HG03558 (cell line): ENCODE measurements at regions not wholly inside any gene's neighbourhood (a gene's known extent, or its start where the extent isn't known, plus 50 kb on each side); places are given as distances from the start of the nearest gene placed in this dataset.
"Not testable (repeated sequence)": the region's sequence is repeated elsewhere in the genome, so short reads cannot be mapped to it uniquely, and the experiment has no call there.

Source experiments
- ATAC-seq: cut with Tn5 transposase; IDR thresholded peaks from one replicate; pipeline ENCODE4 v1.9.1; 2021; ENCODE audit warnings: moderate number of reproducible peaks; ENCODE audit not compliant: unreplicated experiment; ENCODE audit errors: extremely low read depth

DNA sequence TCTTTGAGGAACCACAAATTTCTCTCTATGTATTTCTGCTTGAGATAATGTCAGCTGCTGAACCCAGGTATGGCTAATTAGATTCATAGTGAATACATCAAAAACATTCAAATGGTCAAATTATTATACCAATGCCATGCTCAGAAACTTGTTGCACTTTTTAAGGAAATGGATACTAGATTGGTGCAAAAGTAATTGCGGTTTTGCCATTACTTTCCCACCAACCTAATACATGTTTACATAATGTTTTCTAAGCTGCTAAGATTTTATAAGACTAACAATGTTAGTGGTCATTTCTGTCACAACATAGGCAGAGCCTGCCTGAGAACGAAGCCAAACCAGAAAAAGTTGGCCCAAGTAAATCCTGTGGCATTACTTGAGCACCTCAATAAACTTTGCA is 568.2 kb upstream of the LRATD1 start:
- ATAC-seq = no peak

DNA sequence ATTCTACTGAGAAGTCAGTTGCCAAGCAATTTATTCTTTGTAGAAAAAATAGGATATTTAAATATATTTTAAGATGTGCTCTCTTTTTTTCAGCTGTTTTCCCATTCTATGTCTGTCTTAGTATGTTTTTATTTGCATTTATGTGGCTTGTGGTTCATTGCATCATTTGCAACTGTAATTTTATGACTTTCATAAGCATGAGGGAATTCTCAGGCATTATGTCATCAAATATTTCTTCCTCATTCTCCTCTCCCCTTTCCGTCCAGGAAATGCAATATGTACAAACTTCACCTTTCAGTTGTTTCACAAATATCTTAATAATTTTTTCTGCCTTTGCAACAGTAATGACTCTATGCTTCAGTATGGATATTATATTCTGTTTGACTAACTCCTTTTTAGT is 560.2 kb upstream of the LRATD1 start:
- ATAC-seq = no peak

DNA sequence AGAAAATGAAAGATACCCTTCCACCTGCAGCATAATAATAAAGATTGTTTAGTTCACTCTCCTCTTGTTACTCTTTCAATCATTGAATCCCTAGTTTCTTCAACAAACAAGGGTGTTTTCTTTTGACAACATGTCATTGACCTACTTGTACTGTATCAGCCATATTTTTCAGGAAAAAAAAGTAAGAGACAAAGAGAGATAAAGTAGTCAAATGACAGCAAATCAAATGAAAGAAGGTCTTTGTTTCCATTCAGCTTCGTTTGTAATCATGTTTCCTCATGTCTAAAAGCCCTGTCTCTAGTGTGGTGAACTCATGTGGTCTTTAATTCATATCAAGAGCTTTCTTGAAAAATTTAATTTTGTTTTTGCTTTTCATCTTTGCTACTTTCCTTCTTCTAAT is 557.8 kb upstream of the LRATD1 start:
- ATAC-seq = no peak

DNA sequence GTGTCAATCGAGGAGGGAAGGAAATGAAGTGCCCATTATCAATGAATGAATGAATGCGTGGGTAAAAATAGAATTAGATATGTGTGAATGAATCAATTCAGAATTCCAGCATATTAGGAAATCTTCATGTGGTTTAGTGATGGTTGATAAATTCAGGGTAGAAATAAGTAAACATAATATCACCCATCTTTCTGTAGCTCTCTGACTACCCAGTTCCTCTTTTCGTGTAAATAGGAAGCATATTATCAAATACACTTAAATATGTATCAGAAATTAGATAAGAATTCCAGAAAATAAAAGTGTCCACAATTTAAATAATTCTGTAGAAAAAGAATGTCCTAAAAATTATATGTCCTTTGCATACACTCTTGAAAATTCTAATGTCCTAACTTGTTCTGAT is 552.9 kb upstream of the LRATD1 start:
- ATAC-seq = no peak

DNA sequence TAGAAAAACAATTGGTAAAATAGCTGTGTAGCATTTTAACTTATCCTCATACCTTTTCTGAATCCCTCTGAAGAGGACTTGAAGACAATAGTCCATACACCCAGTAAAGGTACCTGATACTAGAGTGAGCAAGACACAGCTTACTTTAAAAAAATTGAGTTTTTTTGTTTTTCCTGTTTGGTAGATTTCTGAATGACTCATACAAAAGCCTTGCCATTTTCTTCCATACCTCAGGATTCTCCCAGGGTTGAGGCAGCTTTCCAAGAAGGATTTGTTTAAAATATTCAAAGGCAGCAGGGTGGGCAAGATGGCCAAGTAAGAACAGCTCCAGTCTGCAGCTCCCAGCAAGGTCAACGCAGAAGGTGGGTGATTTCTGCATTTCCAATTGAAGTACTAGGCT is 551.0 kb upstream of the LRATD1 start:
- ATAC-seq = no peak

DNA sequence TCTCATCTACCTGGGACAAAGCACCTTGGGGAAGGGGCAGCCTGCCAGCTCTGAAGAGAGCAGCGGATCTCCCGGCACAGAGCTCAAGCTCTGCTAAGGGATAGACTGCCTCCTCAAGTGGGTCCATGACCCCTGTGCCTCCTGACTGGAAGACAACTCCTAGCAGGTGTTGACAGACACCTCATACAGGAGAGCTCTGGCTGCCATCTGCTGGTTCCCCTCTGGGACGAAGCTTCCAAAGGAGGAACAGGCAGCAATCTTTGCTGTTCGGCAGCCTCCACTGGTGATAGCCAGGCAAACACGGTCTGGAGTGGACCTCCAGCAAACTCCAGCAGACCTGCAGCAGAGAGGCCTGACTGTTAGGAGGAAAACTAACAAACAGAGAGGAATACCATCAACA is 549.9 kb upstream of the LRATD1 start:
- ATAC-seq = no peak

DNA sequence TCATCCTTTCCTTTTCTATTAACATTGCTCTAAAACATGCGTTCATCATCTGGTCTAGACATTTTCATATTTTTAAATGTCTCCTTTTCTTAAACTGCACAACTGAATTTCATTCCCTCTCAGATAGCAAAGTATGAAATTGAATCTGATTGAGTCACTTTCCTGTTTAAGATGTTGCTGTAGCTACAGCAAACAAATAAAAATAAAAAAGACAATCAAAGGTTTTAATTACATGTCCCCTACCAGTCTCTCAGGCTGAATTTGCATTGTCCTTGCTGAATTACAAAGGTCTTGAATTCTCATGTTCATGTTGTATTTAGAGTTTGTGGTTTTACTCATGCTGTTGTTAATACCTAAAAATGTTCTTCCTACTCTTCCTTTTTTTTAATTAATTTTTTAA is 537.9 kb upstream of the LRATD1 start:
- no peak for ATAC-seq

DNA sequence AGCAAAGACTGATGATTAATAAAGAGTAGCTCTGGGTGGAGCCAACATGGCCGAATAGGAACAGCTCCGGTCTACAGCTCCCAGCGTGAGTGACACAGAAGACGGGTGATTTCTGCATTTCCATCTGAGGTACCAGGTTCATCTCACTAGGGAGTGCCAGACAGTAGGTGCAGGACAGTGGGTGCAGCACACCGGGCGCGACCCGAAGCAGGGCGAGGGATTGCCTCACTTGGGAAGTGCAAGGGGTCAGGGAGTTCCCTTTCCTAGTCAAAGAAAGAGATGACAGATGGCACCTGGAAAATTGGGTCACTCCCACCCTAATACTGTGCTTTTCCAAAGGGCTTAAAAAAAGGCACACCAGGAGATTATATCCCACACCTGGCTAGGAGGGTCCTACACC is 533.4 kb upstream of the LRATD1 start:
- ATAC-seq = not testable (repeated sequence)

DNA sequence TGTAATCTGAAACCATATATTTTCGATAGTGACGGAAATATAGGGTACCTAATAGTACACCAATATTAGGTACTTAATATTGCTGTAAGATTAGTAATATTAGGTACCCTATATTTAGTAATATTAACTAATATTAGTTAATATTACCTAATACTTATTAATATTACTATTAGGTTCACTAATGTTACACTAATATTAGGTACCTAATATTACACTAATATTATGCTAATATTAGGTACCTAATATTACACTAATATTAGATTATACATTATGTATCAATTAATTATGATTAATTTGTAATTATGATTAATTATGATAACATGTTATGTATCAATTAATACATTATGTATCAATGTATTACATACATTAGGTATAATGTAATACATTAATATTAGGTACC is 518.2 kb upstream of the LRATD1 start:
- no peak for ATAC-seq

DNA sequence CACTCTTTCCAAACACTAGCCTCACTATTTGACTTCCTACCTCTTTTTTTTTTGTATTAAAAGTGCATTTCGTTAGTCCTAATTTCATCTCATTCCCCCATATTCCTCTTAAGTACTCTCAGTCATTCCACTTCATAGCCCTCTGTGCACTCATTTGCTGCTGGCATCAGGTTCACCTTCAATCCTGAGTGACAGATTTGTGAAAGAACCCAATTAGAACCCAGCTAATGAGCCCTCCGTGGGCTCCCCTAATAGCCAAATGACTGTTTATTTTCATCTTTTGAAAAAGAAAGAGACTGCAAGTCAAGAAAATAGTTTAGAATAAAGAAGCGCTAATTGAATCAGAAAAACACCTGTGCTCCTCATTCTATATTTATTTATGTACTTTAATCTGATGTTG is 512.1 kb upstream of the LRATD1 start:
- no peak for ATAC-seq

DNA sequence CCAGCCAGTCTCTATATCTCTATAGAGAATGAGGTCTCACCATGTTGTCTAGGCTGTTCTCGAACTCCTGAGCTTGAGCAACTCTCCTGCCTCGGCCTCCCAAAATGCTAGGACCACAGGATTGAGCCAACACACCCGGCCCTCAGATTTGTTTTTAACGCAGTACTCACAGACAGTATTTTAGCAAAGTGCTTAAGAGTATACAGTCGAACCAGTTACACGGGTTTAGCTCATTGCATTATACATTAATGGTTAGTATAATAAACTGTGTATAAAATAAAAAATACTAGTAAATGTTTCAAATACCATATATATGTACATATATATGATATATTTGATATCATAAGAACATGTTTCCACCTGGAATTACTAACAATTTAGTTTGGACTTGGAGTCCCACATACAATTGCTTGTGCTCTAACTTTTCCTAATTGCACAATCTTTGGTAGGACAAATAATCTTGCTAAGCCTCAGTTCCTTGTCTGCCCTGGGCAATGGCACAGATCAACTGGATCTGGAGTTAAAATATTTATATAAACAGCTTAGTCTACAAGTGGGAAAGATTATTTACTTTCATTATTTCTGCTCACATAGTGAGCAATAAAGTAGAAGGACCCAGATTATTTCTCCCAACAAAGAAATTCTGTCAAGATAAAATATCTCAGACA is 508.9 kb upstream of the LRATD1 start:
- ATAC-seq = no peak

DNA sequence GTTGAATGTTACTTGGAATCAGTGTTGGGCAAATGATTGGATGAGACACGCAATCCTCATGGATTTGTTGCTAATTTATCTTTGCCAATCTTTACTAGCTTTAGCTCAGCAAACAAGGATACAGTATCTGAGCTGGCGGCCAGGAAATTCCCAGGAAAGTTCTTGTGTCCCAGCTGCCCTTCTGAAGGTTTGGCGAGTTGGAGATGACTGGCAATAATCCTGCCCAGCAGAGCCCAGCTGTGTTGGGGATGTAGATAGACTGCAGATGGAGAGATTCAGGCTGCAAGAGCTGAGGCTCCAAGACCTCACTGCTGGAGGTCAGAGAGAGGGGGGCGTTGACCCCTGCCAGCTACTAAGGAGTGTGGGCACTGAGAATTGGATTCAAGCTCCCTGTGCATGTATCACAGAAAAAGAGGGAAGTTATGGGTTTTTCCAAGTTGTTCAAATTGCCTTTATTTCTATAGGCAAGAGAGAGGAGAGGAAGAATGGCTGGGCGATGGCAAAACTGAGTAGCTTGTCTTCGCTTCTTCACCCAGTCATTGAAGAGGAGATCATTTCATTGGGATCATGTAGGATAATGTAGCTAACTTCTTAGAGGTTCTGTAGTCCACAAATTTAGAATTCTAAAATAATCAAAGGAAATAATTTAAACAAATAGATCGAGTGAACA is 506.8 kb upstream of the LRATD1 start:
- no peak for ATAC-seq

DNA sequence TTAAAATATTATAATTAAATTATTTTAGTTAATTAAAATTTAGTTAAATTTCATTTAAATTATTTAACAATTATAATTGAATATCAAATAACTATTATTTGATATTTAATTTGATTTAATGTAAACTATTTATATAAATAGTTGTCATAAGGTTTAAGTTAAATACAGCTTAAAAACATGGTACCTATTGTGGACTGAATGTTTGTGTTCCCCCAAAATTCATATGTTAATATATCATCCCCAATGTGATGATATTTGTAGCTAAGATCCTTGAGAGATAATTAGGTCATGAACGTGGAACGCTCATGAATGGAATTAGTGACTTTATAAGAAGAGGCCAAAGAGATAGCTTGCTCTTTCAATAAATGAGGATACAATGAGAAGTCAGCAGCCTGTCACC is 505.7 kb upstream of the LRATD1 start:
- no peak for ATAC-seq

DNA sequence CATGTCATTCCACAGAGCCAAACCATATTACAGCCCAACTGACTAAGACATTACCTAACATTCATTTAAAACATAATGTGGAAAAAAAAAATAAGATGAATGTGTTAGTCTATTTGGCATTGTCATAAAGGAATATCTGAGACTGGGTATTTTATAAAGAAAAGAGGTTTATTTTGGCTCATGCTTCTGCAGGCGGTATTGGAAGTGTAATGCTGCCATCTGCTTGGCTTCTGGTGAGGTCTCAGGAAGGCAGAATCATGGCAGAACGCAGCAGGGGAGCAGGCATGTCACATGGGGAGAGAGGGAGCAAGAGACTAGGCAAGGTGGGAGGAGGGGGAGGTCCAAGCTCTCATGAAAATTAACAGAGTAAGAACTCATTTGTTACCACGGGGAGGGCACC is 504.8 kb upstream of the LRATD1 start:
- ATAC-seq = no peak

DNA sequence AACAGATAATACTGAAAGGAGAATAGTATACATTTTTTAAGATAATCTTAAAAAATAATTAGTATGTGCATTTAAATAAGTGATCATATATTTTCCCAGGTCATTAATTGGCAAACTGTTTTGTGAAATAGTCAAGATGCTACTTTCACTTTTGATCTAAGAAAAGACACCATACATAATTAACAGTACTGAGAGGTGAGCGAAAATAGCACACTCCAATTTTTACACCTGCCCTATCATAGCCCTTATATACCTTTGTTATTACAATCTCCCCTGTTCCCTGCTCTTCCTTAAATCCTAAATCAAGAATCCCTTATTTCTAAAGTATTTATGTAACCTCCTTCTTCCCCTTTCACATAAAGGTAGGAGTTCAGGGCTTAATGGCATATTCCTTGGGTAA is 500.1 kb upstream of the LRATD1 start:
- no peak for ATAC-seq

DNA sequence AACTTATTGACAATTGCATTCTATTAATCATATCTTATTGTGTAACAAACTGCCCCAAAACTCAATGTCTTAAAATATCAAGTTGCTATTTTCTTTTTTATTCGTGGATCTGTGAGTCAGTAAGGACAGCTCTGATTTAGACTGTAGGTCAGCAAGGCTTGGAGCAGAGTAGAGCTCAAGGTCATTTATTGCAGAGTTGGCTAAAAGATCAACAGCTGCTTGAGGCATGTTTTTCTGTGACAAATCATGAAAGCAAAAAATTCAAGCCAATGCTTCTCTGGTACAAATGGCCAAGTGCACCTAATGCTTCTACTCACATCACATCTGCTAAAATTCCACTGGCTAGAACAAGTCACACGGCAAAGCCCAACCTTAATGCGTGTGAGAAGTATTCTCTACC is 497.7 kb upstream of the LRATD1 start:
- ATAC-seq = no peak

DNA sequence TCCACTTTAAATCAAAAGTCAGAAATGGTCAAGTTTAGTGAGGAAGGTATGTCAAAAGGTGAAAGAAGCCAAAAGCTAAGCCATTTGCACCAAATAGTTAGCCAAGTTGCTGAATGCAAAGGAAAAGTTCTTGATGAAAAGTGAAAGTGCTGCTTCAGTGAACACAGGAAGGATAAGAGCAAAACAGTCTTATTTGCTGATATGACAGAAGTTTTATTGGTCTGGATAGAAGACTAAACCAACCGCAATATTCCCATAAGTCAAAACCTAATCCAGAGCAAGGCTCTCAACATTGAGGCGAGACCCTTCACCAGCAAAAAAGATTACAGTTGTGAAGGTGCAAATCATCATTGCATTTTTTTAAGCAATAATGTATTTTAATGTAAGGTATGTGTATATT is 496.5 kb upstream of the LRATD1 start:
- no peak for ATAC-seq

DNA sequence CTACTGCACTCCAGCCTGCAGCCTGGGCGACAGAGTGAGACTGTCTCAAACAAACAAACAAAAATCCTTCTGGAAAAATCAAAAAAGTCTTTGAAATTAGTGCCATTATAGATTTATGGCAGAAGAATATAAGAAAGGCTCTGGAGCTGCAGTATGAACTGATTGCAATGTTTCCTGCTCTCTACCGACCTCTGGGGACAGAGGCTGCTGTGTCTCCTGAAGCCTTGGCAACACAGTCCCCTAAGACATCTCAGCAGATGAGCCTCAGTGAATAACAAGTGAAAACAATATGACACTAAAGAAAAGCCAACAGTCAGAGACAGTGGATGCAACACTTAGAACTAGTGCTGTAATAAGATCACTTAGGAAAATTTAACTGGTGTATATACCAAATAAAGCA is 494.9 kb upstream of the LRATD1 start:
- no peak for ATAC-seq

DNA sequence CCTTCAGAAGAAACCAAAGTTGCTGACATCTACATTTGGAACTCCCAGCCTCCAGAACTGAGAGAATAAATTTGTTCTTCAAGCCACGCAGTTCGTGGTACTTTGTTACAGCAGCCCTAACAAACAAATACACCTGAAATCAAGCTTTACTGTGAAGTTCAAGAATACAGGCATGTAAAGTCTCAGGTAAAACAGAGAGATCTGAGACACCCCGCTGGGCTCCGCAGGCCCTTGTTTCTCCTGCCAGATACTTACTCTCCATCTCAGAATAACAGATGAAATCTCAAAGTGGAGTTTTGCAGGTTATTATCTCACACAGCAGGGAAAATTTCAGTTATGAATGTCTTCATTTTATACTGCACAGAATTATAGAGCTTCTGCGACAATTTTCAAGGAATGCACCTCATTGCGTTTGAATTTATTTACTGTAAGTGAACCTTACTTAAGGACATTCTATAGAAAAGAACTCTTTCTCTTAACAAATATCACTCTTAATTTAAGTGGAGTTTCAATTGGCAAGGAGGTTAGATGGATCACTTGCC is 492.4 kb upstream of the LRATD1 start:
- ATAC-seq = no peak

DNA sequence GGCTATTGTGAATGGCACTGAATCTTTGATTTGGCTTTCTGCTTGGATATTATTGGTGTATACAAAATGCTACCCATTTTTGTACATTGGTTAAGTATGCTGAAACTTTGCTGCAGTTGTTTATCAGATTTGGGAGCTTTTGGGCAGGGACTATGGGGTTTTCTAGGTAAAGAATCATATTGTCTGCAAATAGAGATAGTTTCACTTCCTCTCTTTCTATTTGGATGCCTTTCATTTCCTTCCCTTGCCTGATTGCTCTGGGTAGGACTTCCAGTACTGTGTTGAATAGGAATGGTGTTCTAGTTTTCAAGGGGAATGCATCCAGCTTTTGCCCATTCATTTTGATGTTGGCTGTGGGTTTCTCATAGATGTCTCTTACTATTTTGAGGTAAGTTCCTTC is 489.1 kb upstream of the LRATD1 start:
- no peak for ATAC-seq

DNA sequence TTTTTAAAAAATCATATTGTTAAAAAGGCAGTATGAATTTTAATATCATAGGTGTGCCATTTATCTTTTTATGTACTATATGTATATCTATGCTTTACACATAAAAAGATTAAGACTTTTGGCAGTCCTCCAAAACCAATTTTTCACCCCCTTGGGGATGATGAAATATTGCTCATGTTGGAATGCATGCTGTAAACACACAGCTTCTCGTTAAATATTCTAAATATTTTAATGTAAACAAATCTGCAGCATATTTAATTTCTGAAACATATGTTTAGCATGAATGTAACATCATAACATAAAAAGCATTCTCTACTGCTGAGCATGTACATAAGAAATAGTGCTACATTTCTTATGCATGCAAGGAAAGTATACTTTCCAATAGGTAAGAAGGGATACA is 484.3 kb upstream of the LRATD1 start:
- no peak for ATAC-seq

DNA sequence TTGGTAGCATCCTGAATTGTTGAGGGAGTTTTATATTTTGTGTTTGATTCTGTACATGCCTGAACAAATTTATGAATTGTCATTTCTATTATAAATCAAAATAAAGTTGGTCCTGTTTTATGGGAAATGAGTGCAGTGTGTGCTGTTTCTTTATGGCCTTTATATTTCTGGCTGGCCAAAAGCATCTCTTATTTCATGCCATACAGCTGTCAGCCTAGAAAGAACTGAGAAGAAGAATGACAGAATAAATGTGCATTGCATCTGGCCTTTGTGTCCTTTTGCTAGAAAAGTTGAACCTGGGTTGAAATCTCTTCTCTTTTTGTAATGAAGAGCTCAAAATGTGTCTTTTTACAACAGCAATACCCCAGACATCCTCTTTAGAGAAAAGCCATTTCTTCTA is 474.7 kb upstream of the LRATD1 start:
- ATAC-seq = no peak
